Adrenal gland (tissue), 9 donors: ENCODE measurements at regions not wholly inside any gene's neighbourhood (a gene's known extent, or its start where the extent isn't known, plus 50 kb on each side); places are given as distances from the start of the nearest gene placed in this dataset.

Experiments used
- DNase-seq, 7 donors: peaks; one replicate each; pipeline ENCODE4 v3.0.0-alpha.2; 2019 to 2020
- H3K27ac ChIP-seq, 5 donors: fragments of 200-600 bp; sonication (generic) in 4 of 5; 1 replicate in 3 of 5; 2 replicates in 2 of 5; pipeline versions ENCODE4 v1.5.1 to v1.8.0; 2016 to 2020; ENCODE audit warnings: mild to moderate bottlenecking in 1 of 5
- H3K27me3 ChIP-seq: fragments of 200-600 bp; 2 replicates; pipeline ENCODE4 v1.8.0; 2021
- H3K36me3 ChIP-seq, 2 donors: fragments of 200-600 bp; replicated peaks in 1 of 2; 1 replicate in 1 of 2; 2 replicates in 1 of 2; pipeline versions ENCODE4 v1.5.1 to v1.8.0; 2018 to 2022
- H3K4me1 ChIP-seq, 2 donors: fragments of 200-600 bp; replicated peaks in 1 of 2; 1 replicate in 1 of 2; 2 replicates in 1 of 2; pipeline versions ENCODE4 v1.5.1 to v1.8.0; 2018 to 2021
- H3K4me3 ChIP-seq, 4 donors: fragments of 200-600 bp; sonication (generic) in 3 of 4; one replicate each; pipeline ENCODE4 v1.5.1; 2016 to 2018
- H3K9me3 ChIP-seq, 3 donors: fragments of 200-600 bp; sonication (generic) in 1 of 3; replicated peaks in 1 of 3; 1 replicate in 2 of 3; 2 replicates in 1 of 3; pipeline versions ENCODE4 v1.5.1 to v1.8.0; 2016 to 2021
- CTCF ChIP-seq, 6 experiments: fragments of 450-650 bp in 4 of 6; fragments of 200-600 bp in 2 of 6; sonication (generic) in 1 of 6; IDR thresholded peaks; 1 replicate in 5 of 6; 2 replicates in 1 of 6; pipeline versions ENCODE4 v1.5.1 to v1.8.0; 2016 to 2021; ENCODE audit warnings: antibody characterized with exemption in 6 of 6, mild to moderate bottlenecking in 2 of 6, moderate library complexity in 1 of 6
- POLR2A ChIP-seq, 2 donors: fragments of 450-650 bp; IDR thresholded peaks; one replicate each; pipeline ENCODE4 v1.6.1; 2017; ENCODE audit warnings: antibody characterized with exemption in 2 of 2, mild to moderate bottlenecking in 2 of 2, moderate library complexity in 1 of 2
- WGBS, 4 donors: extraction: QIAGEN DNeasy Blood & Tissue Kit in 2 of 4; methylation state at CpG; one replicate each; pipeline versions ENCODE4 v1.1.5 to v1.1.7; 2013 to 2017; 5-methylcytosine and 5-hydroxymethylcytosine counted together
- intact Hi-C, 2 donors: fragments of 100-400 bp; cut with DNase I; formaldehyde crosslinking; loops; one replicate each; pipeline versions ENCODE4 v1.14.1 to v1.15.0; 2022 to 2023
- donor health status: healthy with polysubstance abuse.
- donor health status: Bipolar disorder and iron deficiency.
- donor health status: DM: yes; HTN: yes; CAD: no.
- donor health status: DM: no; HTN: no; CAD: no.
- donor health status: DM: no; HTN: no; CAD: no.

- H3K27ac ChIP-seq, result no peak overlapping the region
- 61 to 75% (median 67%) methylated on average over 5 of the region's 5 CpGs for WGBS, 4 donors
Measured at GRCh38 chr13:50531917-50532899, 311.3 kb downstream of the DLEU7 start.

GRCh38 chr13:50535050-50535449, 308.4 kb downstream of the DLEU7 start:
- no peak overlapping the region for H3K4me3 ChIP-seq
- no peak overlapping the region for H3K27ac ChIP-seq
- H3K9me3 ChIP-seq, result peaks cover 0 to 6% (median 6%) of the 10 kb centered on the region in 3 donors
- H3K27me3 ChIP-seq, result no peaks in the 10 kb centered on the region
- no peak for TF ChIP-seq POLR2A (IDR thresholded peaks at IDR 0.05)
- no peak for TF ChIP-seq CTCF (IDR thresholded peaks at IDR 0.05)
- no peaks in the 10 kb centered on the region for H3K36me3 ChIP-seq
- peaks cover 0 to 5% of the 10 kb centered on the region in 2 donors for H3K4me1 ChIP-seq
- DNase-seq, result no peak
- intact Hi-C loops, result loop anchor here in 1 of 2 donors (10.0 kb wide), 2 partner anchors 270 to 560 kb away; no protein-coding TSS in a partner anchor

More at GRCh38 chr13:50531917-50532899, 311.3 kb downstream of the DLEU7 start:
- H3K36me3 ChIP-seq, result no peaks in the 10 kb centered on the region
- no peaks in the 10 kb centered on the region for H3K27me3 ChIP-seq
- peaks cover 0 to 21% of the 10 kb centered on the region in 2 donors for H3K4me1 ChIP-seq
- TF ChIP-seq POLR2A (IDR thresholded peaks at IDR 0.05) (no peak), CTCF (IDR thresholded peaks at IDR 0.05) (peak; percentile 34 to 72 (median 64))
- peaks cover 0 to 6% (median 6%) of the 10 kb centered on the region in 3 donors for H3K9me3 ChIP-seq
- intact Hi-C loops, result loop anchor here in 1 of 2 donors (5.0 to 10.0 kb wide), 3 partner anchors 273 to 557 kb away; no protein-coding TSS in a partner anchor
- peak in 1 of 7 donors; percentile 22 for DNase-seq
- no peak overlapping the region for H3K4me3 ChIP-seq

- 81 to 91% (median 88%) methylated on average over 1 of the region's 1 CpG; no CpG with 5 or more reads in 1 of the 4 donors for WGBS, 4 donors
- Histone ChIP-seq H3K9me3 (peaks cover 0 to 6% (median 6%) of the 10 kb centered on the region in 3 donors), H3K36me3 (no peaks in the 10 kb centered on the region), H3K4me1 (no peaks in the 10 kb centered on the region), H3K27ac (no peak overlapping the region), H3K27me3 (no peaks in the 10 kb centered on the region), H3K4me3 (no peak overlapping the region)
- intact Hi-C loops, result loop anchor here in 1 of 2 donors (10.0 kb wide), 2 partner anchors 268 to 562 kb away; no protein-coding TSS in a partner anchor
- TF ChIP-seq CTCF (IDR thresholded peaks at IDR 0.05) (no peak), POLR2A (IDR thresholded peaks at IDR 0.05) (no peak)
- no peak for DNase-seq
Measured at GRCh38 chr13:50537029-50537428, 306.5 kb downstream of the DLEU7 start.

- no peak for DNase-seq
- Histone ChIP-seq H3K27ac (no peak overlapping the region), H3K4me3 (no peak overlapping the region), H3K9me3 (peaks cover 0 to 4% (median 0%) of the 10 kb centered on the region in 3 donors), H3K27me3 (no peaks in the 10 kb centered on the region), H3K36me3 (no peaks in the 10 kb centered on the region), H3K4me1 (no peaks in the 10 kb centered on the region)
- intact Hi-C loops, result loop anchor here in 1 of 2 donors (10.0 kb wide), 2 partner anchors 265 to 565 kb away; no protein-coding TSS in a partner anchor
- TF ChIP-seq CTCF (IDR thresholded peaks at IDR 0.05) (no peak), POLR2A (IDR thresholded peaks at IDR 0.05) (no peak)
Measured at GRCh38 chr13:50539791-50540530, 303.5 kb downstream of the DLEU7 start.
